Esophagus muscularis mucosa (tissue), 4 donors: ENCODE measurements at regions not wholly inside any gene's neighbourhood (a gene's known extent, or its start where the extent isn't known, plus 50 kb on each side); places are given as distances from the start of the nearest gene placed in this dataset.

ENCODE experiments used
- DNase-seq: peaks from one replicate; pipeline ENCODE4 v3.0.0-alpha.2; 2017; ENCODE audit errors: extremely low spot score
- H3K27ac ChIP-seq, 4 donors: fragments of 200-600 bp; sonication (generic); replicated peaks in 1 of 4; 1 replicate in 3 of 4; 2 replicates in 1 of 4; pipeline ENCODE4 v1.5.1; 2016 to 2019; ENCODE audit warnings: mild to moderate bottlenecking in 1 of 4
- H3K27me3 ChIP-seq, 4 donors: fragments of 200-600 bp; sonication (generic); one replicate each; pipeline versions ENCODE4 v1.5.1 to v1.6.0; 2016 to 2019
- H3K36me3 ChIP-seq, 4 donors: fragments of 200-600 bp; sonication (generic); one replicate each; pipeline ENCODE4 v1.5.1; 2016 to 2019
- H3K4me1 ChIP-seq, 4 donors: fragments of 200-600 bp; sonication (generic); one replicate each; pipeline ENCODE4 v1.5.1; 2016 to 2019
- H3K4me3 ChIP-seq, 4 donors: fragments of 200-600 bp; sonication (generic); 1 replicate in 2 of 4; 2 replicates in 2 of 4; pipeline ENCODE4 v1.5.1; 2016 to 2019; ENCODE audit warnings: mild to moderate bottlenecking in 4 of 4, moderate library complexity in 1 of 4
- H3K9me3 ChIP-seq, 4 donors: fragments of 200-600 bp; sonication (generic); 1 replicate in 3 of 4; 2 replicates in 1 of 4; pipeline ENCODE4 v1.5.1; 2016 to 2019
- EP300 ChIP-seq: sonication (generic); formaldehyde crosslinking; IDR thresholded peaks from one replicate; pipeline ENCODE4 v1.6.1; 2017; ENCODE audit warnings: antibody characterized with exemption
- POLR2A ChIP-seq: fragments of 450-650 bp; IDR thresholded peaks from one replicate; pipeline ENCODE4 v1.6.1; 2017; ENCODE audit warnings: antibody characterized with exemption, moderate library complexity, mild to moderate bottlenecking, low read depth
- POLR2AphosphoS5 ChIP-seq, 2 donors: sonication (generic); formaldehyde crosslinking; IDR thresholded peaks; one replicate each; pipeline ENCODE4 v1.6.1; 2017; ENCODE audit warnings: antibody characterized with exemption in 2 of 2
- WGBS: methylation state at CpG from one replicate; pipeline ENCODE4 v1.1.5; 2018; 5-methylcytosine and 5-hydroxymethylcytosine counted together
- intact Hi-C: fragments of 100-400 bp; cut with DNase I; formaldehyde crosslinking; loops from one replicate; pipeline ENCODE4 v1.15.1; 2023
- TF ChIP-seq, protein P1 (sequence below), 3 experiments: fragments of 200-600 bp in 2 of 3; fragments of 450-650 bp in 1 of 3; sonication (generic) in 2 of 3; IDR thresholded peaks; one replicate each; pipeline ENCODE4 v1.5.1; 2017 to 2019; ENCODE audit warnings: antibody characterized with exemption in 3 of 3, mild to moderate bottlenecking in 2 of 3, moderate library complexity in 1 of 3

DNA sequence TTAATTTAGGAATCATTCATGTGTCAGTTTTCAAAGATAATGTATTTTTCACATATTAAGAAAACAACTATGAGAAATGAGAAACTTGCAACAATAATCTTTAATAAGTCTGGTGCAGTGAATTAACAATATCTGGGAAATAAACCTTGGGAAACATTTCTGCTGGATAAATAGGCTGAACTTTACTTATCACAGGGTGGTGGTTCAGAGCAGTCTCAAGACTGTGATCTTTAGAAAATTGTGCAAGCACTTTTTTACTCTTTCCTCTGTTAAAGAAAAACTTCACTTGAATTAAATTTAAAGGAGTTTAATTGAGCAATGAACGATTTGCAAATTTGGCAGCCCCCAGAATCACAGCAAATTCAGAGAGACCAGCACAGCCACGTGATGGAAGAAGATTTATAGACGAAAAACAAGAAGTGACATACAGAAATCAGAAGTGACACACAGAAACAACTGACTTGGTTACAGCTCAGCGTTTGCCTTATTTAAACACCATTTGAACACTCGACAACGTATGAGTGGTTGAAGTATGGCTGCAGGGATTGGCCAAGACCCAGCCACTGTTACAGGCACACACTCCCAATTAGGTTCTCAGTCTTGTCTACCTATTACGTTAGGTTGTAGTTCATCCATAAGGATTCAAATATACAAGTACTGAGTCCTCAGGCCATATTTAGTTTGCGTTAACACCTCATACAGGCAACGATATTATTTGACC, 631.9 kb downstream of the SLCO4C1 start:
- H3K4me1 ChIP-seq, result no peaks in the 10 kb centered on the region
- H3K4me3 ChIP-seq, result no peak overlapping the region
- intact Hi-C loops, result no loop called here

DNA sequence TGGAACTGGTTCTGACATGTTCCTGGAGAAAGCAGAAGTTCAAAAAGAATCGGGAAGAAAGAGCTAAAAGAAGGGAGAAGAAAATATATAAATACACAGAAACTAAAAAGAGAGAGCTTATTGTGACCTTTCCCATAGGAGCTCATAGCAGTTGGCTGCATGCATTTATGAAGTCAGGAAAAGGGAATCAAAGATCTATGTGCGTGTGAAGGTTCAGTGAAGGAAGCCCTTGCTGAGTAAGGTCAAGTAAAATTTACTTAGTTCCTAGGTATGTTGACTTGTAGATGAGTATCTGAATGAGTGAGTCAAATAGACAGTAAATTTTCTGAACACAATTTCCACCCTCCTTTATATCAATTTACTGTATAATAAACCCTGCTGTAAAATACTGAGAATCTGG, 632.5 kb downstream of the SLCO4C1 start:
- Histone ChIP-seq H3K9me3 (no peaks in the 10 kb centered on the region), H3K36me3 (no peaks in the 10 kb centered on the region), H3K4me1 (no peaks in the 10 kb centered on the region), H3K4me3 (no peak overlapping the region), H3K27me3 (no peaks in the 10 kb centered on the region), H3K27ac (no peak overlapping the region)
- intact Hi-C loops, result no loop called here
- DNase-seq, result no peak
- TF ChIP-seq EP300, result no peak
- no peak for TF ChIP-seq POLR2AphosphoS5 (IDR thresholded peaks at IDR 0.05)
- TF ChIP-seq, protein P1, sequence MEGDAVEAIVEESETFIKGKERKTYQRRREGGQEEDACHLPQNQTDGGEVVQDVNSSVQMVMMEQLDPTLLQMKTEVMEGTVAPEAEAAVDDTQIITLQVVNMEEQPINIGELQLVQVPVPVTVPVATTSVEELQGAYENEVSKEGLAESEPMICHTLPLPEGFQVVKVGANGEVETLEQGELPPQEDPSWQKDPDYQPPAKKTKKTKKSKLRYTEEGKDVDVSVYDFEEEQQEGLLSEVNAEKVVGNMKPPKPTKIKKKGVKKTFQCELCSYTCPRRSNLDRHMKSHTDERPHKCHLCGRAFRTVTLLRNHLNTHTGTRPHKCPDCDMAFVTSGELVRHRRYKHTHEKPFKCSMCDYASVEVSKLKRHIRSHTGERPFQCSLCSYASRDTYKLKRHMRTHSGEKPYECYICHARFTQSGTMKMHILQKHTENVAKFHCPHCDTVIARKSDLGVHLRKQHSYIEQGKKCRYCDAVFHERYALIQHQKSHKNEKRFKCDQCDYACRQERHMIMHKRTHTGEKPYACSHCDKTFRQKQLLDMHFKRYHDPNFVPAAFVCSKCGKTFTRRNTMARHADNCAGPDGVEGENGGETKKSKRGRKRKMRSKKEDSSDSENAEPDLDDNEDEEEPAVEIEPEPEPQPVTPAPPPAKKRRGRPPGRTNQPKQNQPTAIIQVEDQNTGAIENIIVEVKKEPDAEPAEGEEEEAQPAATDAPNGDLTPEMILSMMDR (IDR thresholded peaks at IDR 0.05), result no peak
- WGBS, result 57% methylated on average over 2 of the region's 2 CpGs

More for the DNA sequence above, 631.9 kb downstream of the SLCO4C1 start:
- no peak overlapping the region for H3K27ac ChIP-seq
- DNase-seq, result no peak
- TF ChIP-seq POLR2A, result no peak
- no peak for TF ChIP-seq POLR2AphosphoS5 (IDR thresholded peaks at IDR 0.05)
- TF ChIP-seq, protein P1 (IDR thresholded peaks at IDR 0.05), result no peak
- no peak for TF ChIP-seq EP300
- H3K27me3 ChIP-seq, result no peaks in the 10 kb centered on the region
- no peaks in the 10 kb centered on the region for H3K9me3 ChIP-seq
- H3K36me3 ChIP-seq, result no peaks in the 10 kb centered on the region
- WGBS, result 75% methylated on average over 9 of the region's 9 CpGs

DNA sequence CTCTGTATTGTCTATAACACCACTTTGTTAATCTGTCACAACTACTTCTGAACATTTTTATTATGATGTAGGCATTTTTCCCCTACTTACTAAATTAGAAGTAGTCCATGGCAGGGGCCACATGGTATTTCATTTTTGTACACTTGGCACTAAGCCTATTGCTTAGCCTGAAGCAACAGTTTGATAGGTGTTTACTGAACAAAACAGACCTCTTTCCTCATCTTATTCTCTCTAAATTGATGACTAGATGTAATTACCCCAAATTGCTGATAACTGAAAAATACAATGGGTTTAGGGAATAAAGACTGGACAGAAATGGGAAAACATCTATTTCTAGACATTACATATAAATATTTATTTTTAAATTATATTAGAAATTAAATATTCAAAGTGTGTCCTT, 633.8 kb downstream of the SLCO4C1 start:
- H3K27ac ChIP-seq, result no peak overlapping the region
- H3K9me3 ChIP-seq, result no peaks in the 10 kb centered on the region
- TF ChIP-seq POLR2A (no peak), POLR2AphosphoS5 (IDR thresholded peaks at IDR 0.05) (no peak), EP300 (no peak)
- TF ChIP-seq, protein P1 (IDR thresholded peaks at IDR 0.05), result no peak
- DNase-seq, result no peak
- no peak overlapping the region for H3K4me3 ChIP-seq
- no peaks in the 10 kb centered on the region for H3K4me1 ChIP-seq
- no peaks in the 10 kb centered on the region for H3K36me3 ChIP-seq
- intact Hi-C loops, result no loop called here
- H3K27me3 ChIP-seq, result no peaks in the 10 kb centered on the region

DNA sequence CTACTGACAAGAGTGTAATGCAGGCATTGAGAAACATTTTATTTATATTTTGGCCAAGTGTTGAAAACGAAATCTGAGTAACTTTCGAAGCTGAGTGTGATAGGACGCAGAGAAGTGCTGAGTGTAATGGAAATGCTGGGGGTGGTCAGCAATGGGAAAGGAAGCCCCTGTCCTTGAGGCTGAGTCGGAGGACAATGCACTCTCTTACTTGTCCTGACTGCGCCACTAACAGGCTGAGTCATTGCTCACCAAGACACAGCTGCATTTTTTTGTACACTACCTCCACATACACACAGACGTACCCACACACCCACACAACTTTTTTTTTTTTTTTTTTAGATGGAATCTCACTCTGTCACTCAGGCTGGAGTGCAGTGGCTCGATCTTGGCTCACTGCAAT, 637.7 kb downstream of the SLCO4C1 start:
- Histone ChIP-seq H3K36me3 (no peaks in the 10 kb centered on the region), H3K27me3 (no peaks in the 10 kb centered on the region), H3K4me1 (no peaks in the 10 kb centered on the region), H3K4me3 (no peak overlapping the region), H3K9me3 (no peaks in the 10 kb centered on the region), H3K27ac (no peak overlapping the region)
- intact Hi-C loops, result no loop called here
- DNase-seq, result no peak
- TF ChIP-seq POLR2AphosphoS5 (IDR thresholded peaks at IDR 0.05), result no peak
- TF ChIP-seq EP300, result no peak
- no peak for TF ChIP-seq POLR2A
- TF ChIP-seq, protein P1 (IDR thresholded peaks at IDR 0.05), result no peak
- 69% methylated on average over 7 of the region's 7 CpGs for WGBS

DNA sequence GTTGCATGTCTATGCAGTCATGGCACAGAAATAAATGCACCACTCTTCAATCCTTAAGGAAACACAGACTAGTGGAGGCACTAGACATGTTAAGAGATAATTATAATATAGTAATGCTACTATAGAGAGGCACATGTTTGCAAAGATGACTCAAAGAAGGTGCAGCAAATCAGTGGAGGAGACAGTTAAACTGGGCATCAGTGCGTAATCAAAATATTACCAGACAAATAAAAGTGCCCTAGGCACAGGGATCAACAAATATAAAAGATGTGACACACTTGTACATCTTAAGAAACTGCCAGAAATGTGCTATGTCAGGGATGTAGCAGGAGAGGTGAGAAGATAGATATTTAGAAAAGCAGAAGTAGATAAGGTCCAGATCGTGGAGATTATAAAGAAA, 642.1 kb downstream of the SLCO4C1 start:
- DNase-seq, result no peak
- Histone ChIP-seq H3K27ac (no peak overlapping the region), H3K4me1 (no peaks in the 10 kb centered on the region), H3K9me3 (no peaks in the 10 kb centered on the region), H3K36me3 (no peaks in the 10 kb centered on the region), H3K4me3 (no peak overlapping the region), H3K27me3 (no peaks in the 10 kb centered on the region)
- 67% methylated on average over 2 of the region's 2 CpGs for WGBS
- TF ChIP-seq EP300 (no peak), POLR2A (no peak)
- intact Hi-C loops, result no loop called here
